Hematopoietic multipotent progenitor cell treated with erythropoietin and hydrocortisone succinate and interleukin-3 and kit ligand, for 17 days (in vitro differentiated cells): ENCODE measurements at regions not wholly inside any gene's neighbourhood (a gene's known extent, or its start where the extent isn't known, plus 50 kb on each side); places are given as distances from the start of the nearest gene placed in this dataset.
"Not testable (repeated sequence)": the region's sequence is repeated elsewhere in the genome, so short reads cannot be mapped to it uniquely, and the experiment has no call there.

ENCODE experiments used
- DNase-seq: peaks from one replicate; pipeline ENCODE4 v3.0.0-alpha.2; 2015; ENCODE audit warnings: low spot score

GRCh38 chr13:109323338-109323737, 463.0 kb downstream of the IRS2 start:
- DNase-seq, result no peak

GRCh38 chr13:109318945-109319590, 467.3 kb downstream of the IRS2 start:
- no peak for DNase-seq

GRCh38 chr13:109315481-109315880, 470.9 kb downstream of the IRS2 start:
- DNase-seq, result no peak

GRCh38 chr13:109314101-109314500, 472.3 kb downstream of the IRS2 start:
- no peak for DNase-seq

GRCh38 chr13:109312399-109312798, 474.0 kb downstream of the IRS2 start:
- DNase-seq, result no peak

GRCh38 chr13:109311431-109311976, 474.9 kb downstream of the IRS2 start:
- not testable (repeated sequence) for DNase-seq

GRCh38 chr13:109309625-109310363, 476.6 kb downstream of the IRS2 start:
- DNase-seq, result no peak

GRCh38 chr13:109307027-109307426, 479.4 kb downstream of the IRS2 start:
- DNase-seq, result no peak

GRCh38 chr13:109301726-109302125, 484.7 kb downstream of the IRS2 start:
- DNase-seq, result no peak

- no peak for DNase-seq
Measured at GRCh38 chr13:109301276-109301675, 485.1 kb downstream of the IRS2 start.

- no peak for DNase-seq
Measured at GRCh38 chr13:109297628-109298027, 488.8 kb downstream of the IRS2 start.

- DNase-seq, result no peak
Measured at GRCh38 chr13:109293166-109293565, 493.2 kb downstream of the IRS2 start.

- DNase-seq, result no peak
Measured at GRCh38 chr13:109288151-109288709, 498.2 kb downstream of the IRS2 start.

GRCh38 chr13:109287553-109287952, 498.8 kb downstream of the IRS2 start:
- DNase-seq, result no peak

- no peak for DNase-seq
Measured at GRCh38 chr13:109285586-109285985, 500.8 kb downstream of the IRS2 start.

GRCh38 chr13:109281903-109282635, 504.3 kb downstream of the IRS2 start:
- DNase-seq, result no peak

GRCh38 chr13:109281017-109281902, 505.1 kb downstream of the IRS2 start:
- DNase-seq, result no peak

- no peak for DNase-seq
Measured at GRCh38 chr13:109276261-109276660, 510.1 kb downstream of the IRS2 start.

- DNase-seq, result no peak
Measured at GRCh38 chr13:109275852-109276251, 510.5 kb downstream of the IRS2 start.

- no peak for DNase-seq
Measured at GRCh38 chr13:109275139-109275745, 511.1 kb downstream of the IRS2 start.
